DOHH2 (cell line): ENCODE measurements at regions not wholly inside any gene's neighbourhood (a gene's known extent, or its start where the extent isn't known, plus 50 kb on each side); places are given as distances from the start of the nearest gene placed in this dataset.

Experiments
- CTCF ChIP-seq: fragments of 200-600 bp; sonication (generic); IDR thresholded peaks from one replicate; pipeline ENCODE4 v1.5.1; 2014; ENCODE audit warnings: antibody characterized with exemption, mild to moderate bottlenecking, low read depth, low read length; ENCODE audit not compliant: poor library complexity, severe bottlenecking
- EZH2phosphoT487 ChIP-seq: fragments of 200-600 bp; sonication (generic); IDR thresholded peaks from 2 replicates; pipeline ENCODE4 v1.6.1; 2017; ENCODE audit warnings: borderline replicate concordance, mild to moderate bottlenecking, antibody characterized with exemption, low read length, moderate library complexity, mixed read lengths

GRCh38 chr4:32396507-32397070, 1676.4 kb downstream of the PCDH7 start:
- TF ChIP-seq CTCF (no peak), EZH2phosphoT487 (no peak)
